Bronchial epithelial cell (primary cell): ENCODE measurements at regions not wholly inside any gene's neighbourhood (a gene's known extent, or its start where the extent isn't known, plus 50 kb on each side); places are given as distances from the start of the nearest gene placed in this dataset.

Experiments
- DNase-seq: peaks from one replicate; pipeline ENCODE4 v3.0.0-alpha.2; 2010; ENCODE audit warnings: low read depth
- FAIRE-seq: peaks from 2 replicates; lab custom pipeline; 2011; peaks lifted over from hg19 to GRCh38; lab: Jason Lieb, UNC
- H3K27me3 ChIP-seq: 2 replicates; pipeline ENCODE4 v1.5.1; 2011; ENCODE audit warnings: low read length; ENCODE audit not compliant: control insufficient read depth, insufficient read depth
- H3K36me3 ChIP-seq: 2 replicates; pipeline ENCODE4 v1.5.1; 2011; ENCODE audit warnings: low read length; ENCODE audit not compliant: control insufficient read depth, insufficient read depth
- H3K4me3 ChIP-seq: 2 replicates; pipeline ENCODE4 v1.5.1; 2011; ENCODE audit warnings: mild to moderate bottlenecking, low read depth, low read length, control low read depth
- CTCF ChIP-seq: IDR thresholded peaks from 2 replicates; pipeline ENCODE4 v1.5.1; 2011; ENCODE audit warnings: mild to moderate bottlenecking, moderate library complexity, low read length, control low read depth, inconsistent platforms; ENCODE audit not compliant: insufficient read depth, severe bottlenecking

- FAIRE-seq (no peak), DNase-seq (no peak)
- H3K4me3 ChIP-seq: no peak overlapping the region
- H3K36me3 ChIP-seq: no peaks in the 10 kb centered on the region
- no peaks in the 10 kb centered on the region for H3K27me3 ChIP-seq
- no peak for TF ChIP-seq CTCF
Measured at GRCh38 chr19:31574251-31574973, 225.2 kb upstream of the TSHZ3 start.

- H3K4me3 ChIP-seq: no peak overlapping the region
- no peaks in the 10 kb centered on the region for H3K36me3 ChIP-seq
- no peak for TF ChIP-seq CTCF
- DNase-seq: no peak
- FAIRE-seq: no peak
- H3K27me3 ChIP-seq: no peaks in the 10 kb centered on the region
Measured at GRCh38 chr19:31575846-31576335, 226.7 kb upstream of the TSHZ3 start.

GRCh38 chr19:31578326-31578725 lies 229.1 kb upstream of the TSHZ3 start:
- no peaks in the 10 kb centered on the region for H3K36me3 ChIP-seq
- FAIRE-seq (no peak), DNase-seq (no peak)
- no peak for TF ChIP-seq CTCF
- H3K4me3 ChIP-seq: no peak overlapping the region
- no peaks in the 10 kb centered on the region for H3K27me3 ChIP-seq

GRCh38 chr19:31583148-31583547 lies 233.9 kb upstream of the TSHZ3 start:
- no peak for TF ChIP-seq CTCF
- Histone ChIP-seq H3K27me3 (no peaks in the 10 kb centered on the region), H3K4me3 (no peak overlapping the region), H3K36me3 (no peaks in the 10 kb centered on the region)
- no peak for FAIRE-seq
- no peak for DNase-seq

- H3K36me3 ChIP-seq: no peaks in the 10 kb centered on the region
- FAIRE-seq: no peak
- no peak for TF ChIP-seq CTCF
- H3K4me3 ChIP-seq: no peak overlapping the region
- no peaks in the 10 kb centered on the region for H3K27me3 ChIP-seq
- no peak for DNase-seq
Measured at GRCh38 chr19:31586282-31586681, 237.0 kb upstream of the TSHZ3 start.

- H3K27me3 ChIP-seq: no peaks in the 10 kb centered on the region
- DNase-seq (no peak), FAIRE-seq (no peak)
- H3K4me3 ChIP-seq: no peak overlapping the region
- no peaks in the 10 kb centered on the region for H3K36me3 ChIP-seq
- no peak for TF ChIP-seq CTCF
Measured at GRCh38 chr19:31589109-31589508, 239.9 kb upstream of the TSHZ3 start.
